ENCODE measurements at regions not wholly inside any gene's neighbourhood (a gene's known extent, or its start where the extent isn't known, plus 50 kb on each side); places are given as distances from the start of the nearest gene placed in this dataset.

- TF ChIP-seq, protein P1, sequence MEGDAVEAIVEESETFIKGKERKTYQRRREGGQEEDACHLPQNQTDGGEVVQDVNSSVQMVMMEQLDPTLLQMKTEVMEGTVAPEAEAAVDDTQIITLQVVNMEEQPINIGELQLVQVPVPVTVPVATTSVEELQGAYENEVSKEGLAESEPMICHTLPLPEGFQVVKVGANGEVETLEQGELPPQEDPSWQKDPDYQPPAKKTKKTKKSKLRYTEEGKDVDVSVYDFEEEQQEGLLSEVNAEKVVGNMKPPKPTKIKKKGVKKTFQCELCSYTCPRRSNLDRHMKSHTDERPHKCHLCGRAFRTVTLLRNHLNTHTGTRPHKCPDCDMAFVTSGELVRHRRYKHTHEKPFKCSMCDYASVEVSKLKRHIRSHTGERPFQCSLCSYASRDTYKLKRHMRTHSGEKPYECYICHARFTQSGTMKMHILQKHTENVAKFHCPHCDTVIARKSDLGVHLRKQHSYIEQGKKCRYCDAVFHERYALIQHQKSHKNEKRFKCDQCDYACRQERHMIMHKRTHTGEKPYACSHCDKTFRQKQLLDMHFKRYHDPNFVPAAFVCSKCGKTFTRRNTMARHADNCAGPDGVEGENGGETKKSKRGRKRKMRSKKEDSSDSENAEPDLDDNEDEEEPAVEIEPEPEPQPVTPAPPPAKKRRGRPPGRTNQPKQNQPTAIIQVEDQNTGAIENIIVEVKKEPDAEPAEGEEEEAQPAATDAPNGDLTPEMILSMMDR (IDR thresholded peaks at IDR 0.05), result no peak
- no peak for TF ChIP-seq POLR2A (IDR thresholded peaks at IDR 0.05)
- H3K4me1 ChIP-seq (replicated peaks in 1 of 2), result no peaks in the 10 kb centered on the region
- intact Hi-C loops (cut with DNase I), result no loop called here
- WGBS, 4 donors, result 84 to 92% (median 87%) methylated on average over 6 to 7 of the region's 7 CpGs
- no peak overlapping the region for H3K4me3 ChIP-seq
- H3K9me3 ChIP-seq (replicated peaks in 1 of 3), result no peaks in the 10 kb centered on the region
- DNase-seq, result no peak
- no peaks in the 10 kb centered on the region for H3K27me3 ChIP-seq
- H3K27ac ChIP-seq, result no peak overlapping the region
- no peaks in the 10 kb centered on the region for H3K36me3 ChIP-seq (replicated peaks in 1 of 2)
Measured at GRCh38 chr4:26065833-26066232, 151.8 kb downstream of the SMIM20 start.

DNA sequence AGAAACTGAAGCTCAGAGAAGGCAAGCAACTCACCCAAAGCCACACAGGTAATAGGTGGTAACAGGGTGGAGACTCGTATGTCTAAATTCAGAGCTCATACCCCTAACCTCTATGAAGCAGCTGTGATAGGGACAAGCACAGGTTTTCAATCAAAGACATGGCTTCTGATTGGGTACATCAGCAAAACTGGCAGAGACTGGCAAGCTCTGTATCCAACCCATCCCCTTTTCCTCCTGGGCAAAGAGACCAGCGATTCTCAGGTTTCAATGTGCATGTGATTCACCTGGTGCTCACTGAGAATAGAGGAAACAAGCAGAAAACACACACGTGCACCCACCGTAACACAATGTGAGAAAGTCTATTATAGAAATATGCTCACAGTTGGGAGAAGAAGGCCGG is 153.0 kb downstream of the SMIM20 start:
- intact Hi-C loops (cut with DNase I), result no loop called here
- no peak overlapping the region for H3K4me3 ChIP-seq
- no peaks in the 10 kb centered on the region for H3K27me3 ChIP-seq
- H3K27ac ChIP-seq, result no peak overlapping the region
- no peak for DNase-seq
- 82 to 90% (median 89%) methylated on average over 5 of the region's 5 CpGs for WGBS, 4 donors
- no peaks in the 10 kb centered on the region for H3K4me1 ChIP-seq (replicated peaks in 1 of 2)
- H3K9me3 ChIP-seq (replicated peaks in 1 of 3), result no peaks in the 10 kb centered on the region
- no peaks in the 10 kb centered on the region for H3K36me3 ChIP-seq (replicated peaks in 1 of 2)
- TF ChIP-seq, protein P1 (IDR thresholded peaks at IDR 0.05), result no peak
- TF ChIP-seq POLR2A (IDR thresholded peaks at IDR 0.05), result no peak

GRCh38 chr4:26069218-26069617 is 155.2 kb downstream of the SMIM20 start:
- no peak for DNase-seq
- H3K27me3 ChIP-seq, result no peaks in the 10 kb centered on the region
- no peak overlapping the region for H3K4me3 ChIP-seq
- H3K36me3 ChIP-seq (replicated peaks in 1 of 2), result no peaks in the 10 kb centered on the region
- H3K27ac ChIP-seq, result no peak overlapping the region
- no peaks in the 10 kb centered on the region for H3K9me3 ChIP-seq (replicated peaks in 1 of 3)
- intact Hi-C loops (cut with DNase I), result no loop called here
- WGBS, 4 donors, result 61 to 72% (median 63%) methylated on average over 4 of the region's 4 CpGs
- H3K4me1 ChIP-seq (replicated peaks in 1 of 2), result no peaks in the 10 kb centered on the region
- no peak for TF ChIP-seq POLR2A (IDR thresholded peaks at IDR 0.05)
- TF ChIP-seq, protein P1 (IDR thresholded peaks at IDR 0.05), result peak in 2 of 6 experiments; percentile 10 to 12

GRCh38 chr4:26071688-26072087 is 157.7 kb downstream of the SMIM20 start:
- no peaks in the 10 kb centered on the region for H3K9me3 ChIP-seq (replicated peaks in 1 of 3)
- H3K4me3 ChIP-seq, result no peak overlapping the region
- TF ChIP-seq POLR2A (IDR thresholded peaks at IDR 0.05), result no peak
- TF ChIP-seq, protein P1 (IDR thresholded peaks at IDR 0.05), result no peak
- WGBS, 4 donors, result 68 to 84% (median 78%) methylated on average over 3 of the region's 3 CpGs
- no peaks in the 10 kb centered on the region for H3K27me3 ChIP-seq
- intact Hi-C loops (cut with DNase I), result no loop called here
- peak overlapping the region in 1 of 5 donors; percentile 0 for H3K27ac ChIP-seq
- DNase-seq, result no peak
- peaks cover 0 to 9% of the 10 kb centered on the region in 2 donors for H3K4me1 ChIP-seq (replicated peaks in 1 of 2)
- H3K36me3 ChIP-seq (replicated peaks in 1 of 2), result no peaks in the 10 kb centered on the region
